A673 (cell line): ENCODE measurements at regions not wholly inside any gene's neighbourhood (a gene's known extent, or its start where the extent isn't known, plus 50 kb on each side); places are given as distances from the start of the nearest gene placed in this dataset.

Source experiments
- EZH2 ChIP-seq: fragments of 200-600 bp; sonication (generic); IDR thresholded peaks from 2 replicates; pipeline ENCODE4 v1.6.1; 2017; ENCODE audit warnings: borderline replicate concordance, low read depth, mild to moderate bottlenecking, mixed read lengths, antibody characterized with exemption, low read length; ENCODE audit not compliant: poor library complexity, severe bottlenecking
- TF ChIP-seq, protein P1 (sequence below): fragments of 300-800, 200-600 bp; sonication (generic); conservative IDR thresholded peaks from 2 replicates; pipeline ENCODE4 v1.5.1; 2017; ENCODE audit warnings: low read depth, mild to moderate bottlenecking, antibody characterized with exemption, low read length, moderate library complexity, mixed read lengths

DNA sequence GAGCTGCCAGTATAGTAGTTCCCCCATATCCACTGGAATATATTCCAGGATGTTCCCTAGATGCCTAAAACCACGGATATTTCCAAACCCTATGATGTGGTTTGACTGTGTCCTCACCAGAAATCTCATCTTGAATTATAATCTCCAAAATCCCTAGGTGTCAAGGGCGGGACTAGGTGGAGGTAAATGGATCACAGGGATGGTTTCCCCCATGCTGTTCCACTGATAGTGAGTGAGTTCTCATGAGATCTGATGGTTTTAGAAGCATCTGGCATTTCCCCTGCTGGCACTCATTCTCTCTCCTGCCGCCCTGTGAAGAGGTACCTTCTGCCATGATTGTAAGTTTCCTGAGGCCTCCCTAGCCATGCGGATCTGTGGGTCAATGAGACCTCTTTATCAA is 168.6 kb downstream of the MAF start:
- no peak for TF ChIP-seq EZH2
- TF ChIP-seq, protein P1, sequence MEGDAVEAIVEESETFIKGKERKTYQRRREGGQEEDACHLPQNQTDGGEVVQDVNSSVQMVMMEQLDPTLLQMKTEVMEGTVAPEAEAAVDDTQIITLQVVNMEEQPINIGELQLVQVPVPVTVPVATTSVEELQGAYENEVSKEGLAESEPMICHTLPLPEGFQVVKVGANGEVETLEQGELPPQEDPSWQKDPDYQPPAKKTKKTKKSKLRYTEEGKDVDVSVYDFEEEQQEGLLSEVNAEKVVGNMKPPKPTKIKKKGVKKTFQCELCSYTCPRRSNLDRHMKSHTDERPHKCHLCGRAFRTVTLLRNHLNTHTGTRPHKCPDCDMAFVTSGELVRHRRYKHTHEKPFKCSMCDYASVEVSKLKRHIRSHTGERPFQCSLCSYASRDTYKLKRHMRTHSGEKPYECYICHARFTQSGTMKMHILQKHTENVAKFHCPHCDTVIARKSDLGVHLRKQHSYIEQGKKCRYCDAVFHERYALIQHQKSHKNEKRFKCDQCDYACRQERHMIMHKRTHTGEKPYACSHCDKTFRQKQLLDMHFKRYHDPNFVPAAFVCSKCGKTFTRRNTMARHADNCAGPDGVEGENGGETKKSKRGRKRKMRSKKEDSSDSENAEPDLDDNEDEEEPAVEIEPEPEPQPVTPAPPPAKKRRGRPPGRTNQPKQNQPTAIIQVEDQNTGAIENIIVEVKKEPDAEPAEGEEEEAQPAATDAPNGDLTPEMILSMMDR, result no peak
